ENCODE measurements at regions not wholly inside any gene's neighbourhood (a gene's known extent, or its start where the extent isn't known, plus 50 kb on each side); places are given as distances from the start of the nearest gene placed in this dataset.
A peak's percentile ranks its signal among the peaks of the same experiment; 100 is the strongest.
"Not testable (repeated sequence)": the region's sequence is repeated elsewhere in the genome, so short reads cannot be mapped to it uniquely, and the experiment has no call there.

- DNase-seq (ENCODE audit: low read depth in 2 of 2): no peak
Measured at GRCh38 chr13:80083081-80083852, 257.7 kb downstream of the SPRY2 start.

- no peak for DNase-seq (ENCODE audit: low read depth in 2 of 2)
Measured at GRCh38 chr13:80082396-80083080, 258.4 kb downstream of the SPRY2 start.

GRCh38 chr13:80074811-80075210 lies 266.1 kb downstream of the SPRY2 start:
- no peak for DNase-seq (ENCODE audit: low read depth in 2 of 2)

- DNase-seq (ENCODE audit: low read depth in 2 of 2): no peak
Measured at GRCh38 chr13:80074143-80074752, 266.7 kb downstream of the SPRY2 start.

GRCh38 chr13:80072231-80072630 lies 268.7 kb downstream of the SPRY2 start:
- no peak for DNase-seq (ENCODE audit: low read depth in 2 of 2)

GRCh38 chr13:80070024-80070703 lies 270.8 kb downstream of the SPRY2 start:
- DNase-seq (ENCODE audit: low read depth in 2 of 2): no peak

- DNase-seq (ENCODE audit: low read depth in 2 of 2): no peak
Measured at GRCh38 chr13:80069374-80069773, 271.6 kb downstream of the SPRY2 start.

- no peak for DNase-seq (ENCODE audit: low read depth in 2 of 2)
Measured at GRCh38 chr13:80065996-80066395, 274.9 kb downstream of the SPRY2 start.

GRCh38 chr13:80062416-80062815 lies 278.5 kb downstream of the SPRY2 start:
- DNase-seq (ENCODE audit: low read depth in 2 of 2): not testable (repeated sequence)

GRCh38 chr13:80059789-80060188 lies 281.1 kb downstream of the SPRY2 start:
- no peak for DNase-seq (ENCODE audit: low read depth in 2 of 2)

- no peak for DNase-seq (ENCODE audit: low read depth in 2 of 2)
Measured at GRCh38 chr13:80058626-80059025, 282.3 kb downstream of the SPRY2 start.

GRCh38 chr13:80055847-80056246 lies 285.1 kb downstream of the SPRY2 start:
- no peak for DNase-seq (ENCODE audit: low read depth in 2 of 2)

GRCh38 chr13:80054806-80055205 lies 286.1 kb downstream of the SPRY2 start:
- no peak for DNase-seq (ENCODE audit: low read depth in 2 of 2)

- no peak for DNase-seq (ENCODE audit: low read depth in 2 of 2)
Measured at GRCh38 chr13:80052286-80052685, 288.6 kb downstream of the SPRY2 start.

- no peak for DNase-seq (ENCODE audit: low read depth in 2 of 2)
Measured at GRCh38 chr13:80050252-80050651, 290.7 kb downstream of the SPRY2 start.

GRCh38 chr13:80048802-80049201 lies 292.1 kb downstream of the SPRY2 start:
- DNase-seq (ENCODE audit: low read depth in 2 of 2): peak in 1 of 2 donors; percentile 10

- no peak for DNase-seq (ENCODE audit: low read depth in 2 of 2)
Measured at GRCh38 chr13:80048030-80048429, 292.9 kb downstream of the SPRY2 start.

GRCh38 chr13:80047406-80047805 lies 293.5 kb downstream of the SPRY2 start:
- no peak for DNase-seq (ENCODE audit: low read depth in 2 of 2)

- no peak for DNase-seq (ENCODE audit: low read depth in 2 of 2)
Measured at GRCh38 chr13:80040981-80041317, 300.0 kb downstream of the SPRY2 start.

GRCh38 chr13:80040196-80040980 lies 300.5 kb downstream of the SPRY2 start:
- no peak for DNase-seq (ENCODE audit: low read depth in 2 of 2)

GRCh38 chr13:80039000-80039399 lies 301.9 kb downstream of the SPRY2 start:
- no peak for DNase-seq (ENCODE audit: low read depth in 2 of 2)

GRCh38 chr13:80038371-80038770 lies 302.6 kb downstream of the SPRY2 start:
- no peak for DNase-seq (ENCODE audit: low read depth in 2 of 2)

All from stimulated activated CD8-positive, alpha-beta memory T cell treated with anti-CD3 and anti-CD28 coated beads, Interleukin-7, amount 100 ng/mL, for 1 hour (primary cell).